Non-pigmented ciliary epithelial cell (primary cell): ENCODE measurements at regions not wholly inside any gene's neighbourhood (a gene's known extent, or its start where the extent isn't known, plus 50 kb on each side); places are given as distances from the start of the nearest gene placed in this dataset.

ENCODE experiments used
- DNase-seq: peaks from one replicate; pipeline ENCODE4 v3.0.0-alpha.2; 2010; ENCODE audit warnings: low read depth

- peak; percentile 9 for DNase-seq
Observed at GRCh38 chr6:40719671-40720374, 132.7 kb upstream of the LRFN2 start.

DNA sequence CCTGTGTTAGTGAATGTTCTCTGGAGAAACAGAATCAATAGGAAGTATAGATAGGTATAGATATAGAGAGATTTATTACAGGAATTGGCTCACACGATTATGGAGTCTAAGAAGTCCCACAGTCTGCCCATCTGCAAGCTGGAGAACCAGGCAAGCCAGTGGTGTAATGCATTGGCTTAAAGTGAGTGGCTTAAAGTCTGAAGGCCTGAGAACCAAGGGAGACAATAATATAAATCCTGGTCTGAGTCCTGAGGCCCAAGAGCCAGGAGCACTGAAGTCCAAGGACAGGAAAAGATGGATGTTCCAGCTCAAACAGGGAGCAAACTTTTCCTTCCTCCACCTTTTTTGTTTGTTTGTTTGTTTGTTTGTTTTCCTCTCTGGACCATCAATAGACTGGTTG lies 131.2 kb upstream of the LRFN2 start:
- DNase-seq, result no peak

- DNase-seq, result no peak
Observed at GRCh38 chr6:40717411-40718057, 130.4 kb upstream of the LRFN2 start.

GRCh38 chr6:40715570-40716403 lies 128.6 kb upstream of the LRFN2 start:
- no peak for DNase-seq

GRCh38 chr6:40714576-40715564 lies 127.7 kb upstream of the LRFN2 start:
- DNase-seq, result no peak

DNA sequence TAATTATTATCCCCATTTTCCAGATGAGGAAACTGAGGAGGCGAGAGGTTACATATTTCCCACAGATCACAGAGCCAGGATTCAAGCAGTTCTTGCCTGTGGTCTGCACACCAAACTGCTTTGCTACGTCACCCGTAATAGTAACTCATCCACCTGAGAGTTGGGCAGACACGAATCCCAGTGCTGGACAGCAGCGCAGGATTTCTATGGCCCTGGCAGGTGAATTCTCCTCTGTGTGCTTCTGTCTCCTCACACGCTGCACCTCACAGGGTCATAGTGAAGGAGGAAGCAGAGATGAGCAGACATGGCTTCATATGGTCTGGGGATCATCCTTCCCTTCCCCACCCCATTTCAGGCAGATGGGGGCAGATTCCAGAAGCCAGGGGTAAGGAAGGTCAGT lies 127.0 kb upstream of the LRFN2 start:
- no peak for DNase-seq

DNA sequence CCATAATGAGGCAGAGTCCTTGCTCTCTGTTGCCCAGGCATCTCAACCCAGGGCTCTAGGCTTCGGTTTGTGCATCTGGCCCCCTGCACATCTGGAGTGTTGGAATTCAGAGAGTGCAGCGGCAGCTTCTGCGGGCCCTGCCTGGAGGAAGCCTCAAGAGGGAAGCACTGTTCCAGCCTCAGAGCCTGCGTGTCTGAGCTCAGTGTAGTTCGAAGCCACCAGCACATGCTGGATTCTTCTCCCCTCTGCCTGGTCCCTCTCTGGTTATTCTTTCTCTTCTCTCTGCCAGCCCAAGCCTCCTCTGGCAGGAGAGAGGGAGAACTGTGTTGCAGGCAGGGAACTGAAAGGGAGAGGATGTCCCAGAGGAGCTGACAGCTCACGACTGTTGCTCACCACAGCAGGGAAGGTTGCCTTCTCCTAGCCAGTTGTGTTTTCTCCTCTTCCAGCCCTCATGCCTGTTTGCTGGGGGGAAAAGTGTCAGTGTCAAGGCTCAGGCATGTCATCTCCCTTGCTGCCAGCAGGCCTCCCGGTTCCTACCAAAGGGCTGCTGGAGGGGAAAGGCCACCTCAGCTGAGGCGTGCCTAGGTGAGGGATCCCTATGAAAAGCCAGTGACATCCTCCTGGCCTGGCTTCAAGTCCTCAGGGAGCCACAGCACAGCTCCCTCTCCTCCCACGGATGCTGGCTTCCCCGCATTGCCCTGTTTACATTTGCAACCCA lies 126.0 kb upstream of the LRFN2 start:
- DNase-seq, result no peak

DNA sequence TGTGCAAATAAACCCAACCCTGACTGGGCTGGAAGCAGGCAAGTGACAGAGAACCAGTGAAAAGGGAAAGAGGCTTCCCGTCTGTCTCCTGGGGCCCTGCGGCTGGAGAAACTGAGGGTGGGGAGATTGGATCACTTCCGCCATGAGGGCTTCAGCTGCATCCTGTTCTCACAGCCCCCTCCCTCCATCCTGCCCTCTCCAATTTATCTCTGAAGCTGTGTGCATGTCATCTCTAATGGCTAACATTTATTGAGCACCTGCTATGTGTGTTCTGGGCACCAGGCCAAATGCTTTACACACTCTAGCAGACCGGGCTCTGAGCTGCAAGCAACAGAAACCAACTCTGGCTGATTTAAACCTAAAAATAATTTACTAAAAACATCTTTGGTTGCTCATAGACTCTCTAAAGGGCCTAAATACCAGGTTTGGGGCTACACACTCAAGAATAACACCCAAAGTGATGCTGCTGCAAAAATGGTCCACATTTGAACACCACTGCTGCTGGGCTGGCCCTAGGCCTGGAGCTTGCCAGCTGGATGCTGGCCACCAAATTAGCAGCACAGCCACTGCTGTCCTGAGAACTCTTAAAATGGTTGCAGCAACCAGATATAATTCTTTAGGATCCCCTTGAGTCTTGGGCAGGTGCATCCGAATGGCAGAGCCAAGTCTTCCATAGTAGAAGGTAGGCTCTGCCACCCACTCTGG lies 123.6 kb upstream of the LRFN2 start:
- DNase-seq, result no peak

DNA sequence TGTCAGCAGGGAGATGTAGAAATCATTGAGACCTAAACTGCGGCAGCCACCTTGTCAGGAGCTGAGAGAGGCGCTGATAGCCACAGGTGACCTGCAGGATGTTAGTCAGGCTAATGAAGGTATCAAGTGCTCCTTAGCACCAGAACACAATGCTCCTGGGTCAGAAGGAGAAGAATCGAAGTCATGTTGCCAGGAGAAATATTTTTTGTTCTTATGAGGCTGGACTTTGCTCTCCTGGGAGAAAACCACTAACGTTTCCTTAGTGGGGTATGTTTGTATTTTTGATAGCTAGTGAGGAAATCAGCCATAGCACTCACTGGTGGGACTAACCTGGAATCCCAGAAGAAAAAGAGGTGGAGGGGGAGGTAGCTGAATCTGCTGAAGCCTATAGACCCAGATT lies 120.9 kb upstream of the LRFN2 start:
- DNase-seq, result no peak

DNA sequence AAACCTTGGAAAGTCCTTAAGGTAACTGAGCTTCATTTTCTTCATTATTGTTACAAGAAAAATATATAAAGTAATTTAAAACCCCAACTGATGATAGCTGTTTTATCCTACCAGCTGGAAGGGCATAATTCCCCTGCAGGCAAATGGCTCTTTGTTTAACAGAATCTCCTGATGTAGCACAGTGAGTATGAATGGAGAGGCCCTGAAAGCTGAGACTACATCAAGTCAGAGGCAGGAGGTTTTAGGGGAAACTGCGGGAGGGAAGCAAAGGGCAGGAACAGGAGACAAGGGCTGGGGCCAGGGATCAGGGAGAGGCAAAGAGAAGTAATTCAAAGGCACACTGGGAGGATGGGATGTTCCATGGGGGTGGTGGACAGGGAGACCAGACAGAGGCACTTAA lies 119.0 kb upstream of the LRFN2 start:
- DNase-seq, result no peak

DNA sequence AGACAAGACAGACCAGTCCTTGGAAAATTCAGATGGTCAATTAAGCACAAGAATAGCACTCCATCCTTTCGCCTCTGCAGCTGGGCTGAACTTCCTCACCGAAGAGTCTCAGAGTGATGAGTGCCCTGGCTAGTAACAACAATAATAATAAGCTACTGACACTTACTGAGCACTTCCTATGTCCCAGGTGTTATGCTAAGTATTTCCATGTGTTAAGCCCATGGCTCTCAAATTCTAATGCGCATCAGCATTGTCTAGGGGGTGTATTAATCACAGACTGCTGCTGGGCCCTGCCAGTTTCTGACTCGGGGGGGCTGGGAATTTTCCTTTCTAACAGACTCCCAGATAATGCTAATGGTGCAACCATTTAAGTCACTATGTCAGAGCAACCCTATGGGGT lies 118.2 kb upstream of the LRFN2 start:
- DNase-seq, result no peak

GRCh38 chr6:40701352-40702007 lies 114.3 kb upstream of the LRFN2 start:
- no peak for DNase-seq

DNA sequence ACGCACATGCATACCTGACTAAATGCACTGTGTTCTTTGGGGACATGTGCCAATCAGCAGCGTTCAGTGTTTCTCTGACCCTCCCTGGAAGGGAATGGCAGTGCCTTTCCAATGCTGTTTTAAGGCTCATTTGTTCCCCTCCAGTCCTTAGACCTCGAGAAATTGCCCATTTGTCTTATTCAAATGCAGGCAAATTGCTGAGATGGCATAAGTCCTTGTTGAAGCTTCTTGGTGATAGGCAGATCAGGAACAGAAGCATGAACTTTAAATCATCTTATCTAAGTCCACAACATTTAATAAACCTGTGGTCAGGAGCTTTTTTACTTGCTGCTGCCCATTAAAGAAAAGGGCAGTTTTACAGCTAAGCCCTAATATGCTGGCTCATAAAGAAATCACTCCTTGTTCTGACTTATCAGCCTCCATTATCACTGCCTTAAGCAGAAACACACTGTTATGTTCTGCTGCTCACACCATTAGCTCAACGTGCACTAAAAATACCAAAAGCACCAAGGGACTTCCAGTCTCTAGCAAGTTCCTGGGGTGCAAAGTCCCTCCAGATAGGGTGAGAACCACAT lies 112.9 kb upstream of the LRFN2 start:
- no peak for DNase-seq

GRCh38 chr6:40695750-40696415 lies 108.7 kb upstream of the LRFN2 start:
- DNase-seq, result no peak

GRCh38 chr6:40695114-40695513 lies 108.0 kb upstream of the LRFN2 start:
- no peak for DNase-seq

GRCh38 chr6:40693768-40694167 lies 106.6 kb upstream of the LRFN2 start:
- no peak for DNase-seq

DNA sequence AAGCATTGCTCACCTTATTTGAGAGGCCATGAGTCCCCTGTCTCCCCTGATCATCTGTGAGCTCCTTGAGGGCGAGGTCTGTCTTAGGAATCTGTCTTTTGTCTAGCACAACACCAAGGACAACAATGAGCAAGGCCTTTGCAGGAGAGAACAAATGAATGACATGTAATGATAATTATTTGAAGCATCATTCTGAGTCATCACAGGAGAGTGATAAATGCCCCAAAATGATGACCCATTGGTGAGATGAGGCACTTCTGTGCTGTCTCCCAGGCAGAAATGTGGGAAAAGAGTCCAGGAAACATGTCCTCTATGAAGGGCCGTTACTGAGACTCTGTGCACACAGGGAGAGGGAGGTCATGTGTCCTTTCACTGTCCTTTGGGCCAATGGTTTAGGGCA lies 105.2 kb upstream of the LRFN2 start:
- no peak for DNase-seq

DNA sequence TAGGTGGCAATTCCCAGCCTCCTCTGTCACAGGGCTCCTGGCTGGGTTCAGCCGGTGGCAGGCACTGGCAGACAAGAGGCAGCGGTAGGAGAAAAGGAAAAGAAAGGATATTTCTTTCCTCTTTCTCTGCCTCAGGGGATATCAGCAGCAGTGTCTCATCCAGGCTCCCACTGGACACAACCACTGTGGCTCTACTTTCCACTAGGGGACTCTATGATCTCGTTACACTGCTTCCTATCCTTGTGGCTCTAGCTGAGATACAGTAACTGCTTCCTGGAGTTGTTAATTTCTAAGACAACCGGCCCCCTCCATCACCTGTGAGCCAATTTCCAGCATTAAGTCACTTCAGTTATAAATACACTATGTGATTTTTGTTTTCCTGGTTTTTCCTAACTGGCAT lies 102.0 kb upstream of the LRFN2 start:
- no peak for DNase-seq

GRCh38 chr6:40688214-40688761 lies 101.1 kb upstream of the LRFN2 start:
- no peak for DNase-seq
